ENCODE measurements at regions not wholly inside any gene's neighbourhood (a gene's known extent, or its start where the extent isn't known, plus 50 kb on each side); places are given as distances from the start of the nearest gene placed in this dataset.
A peak's percentile ranks its signal among the peaks of the same experiment; 100 is the strongest.

- ATAC-seq (no peak), DNase-seq (no peak)
- H3K27me3 ChIP-seq, result no peaks in the 10 kb centered on the region
- in situ Hi-C loops (cut with MboI; ENCODE audit: low sequenced_read_pairs in 4 of 4) (no loop called here), intact Hi-C loops (cut with DNase I; ENCODE audit: low total_unique reads) (loop anchor here (5.0 kb wide), 1 partner anchor 398 kb away; no protein-coding TSS in a partner anchor)
- no peak overlapping the region for H3K27ac ChIP-seq
- H3K36me3 ChIP-seq, result no peaks in the 10 kb centered on the region
- H3K4me3 ChIP-seq, result no peak overlapping the region
- TF ChIP-seq POLR2A (IDR thresholded peaks at IDR 0.05) (no peak), CTCF (IDR thresholded peaks at IDR 0.05 in 4 of 5, conservative IDR thresholded peaks at IDR 0.05 in 1 of 5) (no peak)
- H3K4me1 ChIP-seq, result no peaks in the 10 kb centered on the region
- no peaks in the 10 kb centered on the region for H3K9me3 ChIP-seq
These were observed 70.3 kb upstream of the CNTLN start for GRCh38 chr9:17064558-17064957.

- in situ Hi-C loops (cut with MboI; ENCODE audit: low sequenced_read_pairs in 4 of 4) (no loop called here), intact Hi-C loops (cut with DNase I; ENCODE audit: low total_unique reads) (loop anchor here (5.0 kb wide), 1 partner anchor 399 kb away; no protein-coding TSS in a partner anchor)
- DNase-seq (no peak), ATAC-seq (peak in 1 of 2 donors; percentile 71)
- Histone ChIP-seq H3K4me3 (no peak overlapping the region), H3K36me3 (no peaks in the 10 kb centered on the region), H3K27me3 (no peaks in the 10 kb centered on the region), H3K27ac (no peak overlapping the region), H3K4me1 (no peaks in the 10 kb centered on the region), H3K9me3 (no peaks in the 10 kb centered on the region)
- TF ChIP-seq POLR2A (IDR thresholded peaks at IDR 0.05) (no peak), CTCF (IDR thresholded peaks at IDR 0.05 in 4 of 5, conservative IDR thresholded peaks at IDR 0.05 in 1 of 5) (peak; percentile 23 to 68 (median 41))
These were observed 71.2 kb upstream of the CNTLN start for GRCh38 chr9:17063535-17064135.

GRCh38 chr9:17062497-17062896 lies 72.3 kb upstream of the CNTLN start:
- no peak overlapping the region for H3K4me3 ChIP-seq
- ATAC-seq (no peak), DNase-seq (no peak)
- no peak for TF ChIP-seq CTCF (IDR thresholded peaks at IDR 0.05 in 4 of 5, conservative IDR thresholded peaks at IDR 0.05 in 1 of 5)
- TF ChIP-seq POLR2A (IDR thresholded peaks at IDR 0.05), result no peak
- no peaks in the 10 kb centered on the region for H3K4me1 ChIP-seq
- H3K27ac ChIP-seq, result no peak overlapping the region
- no peaks in the 10 kb centered on the region for H3K9me3 ChIP-seq
- in situ Hi-C loops (cut with MboI; ENCODE audit: low sequenced_read_pairs in 4 of 4), result no loop called here
- intact Hi-C loops (cut with DNase I; ENCODE audit: low total_unique reads), result loop anchor here (5.0 kb wide), 1 partner anchor 400 kb away; no protein-coding TSS in a partner anchor
- no peaks in the 10 kb centered on the region for H3K27me3 ChIP-seq
- H3K36me3 ChIP-seq, result no peaks in the 10 kb centered on the region

- intact Hi-C loops (cut with DNase I; ENCODE audit: low total_unique reads), result loop anchor here (5.0 kb wide), 1 partner anchor 402 kb away; no protein-coding TSS in a partner anchor
- no peak for DNase-seq
- no peaks in the 10 kb centered on the region for H3K27me3 ChIP-seq
- no peaks in the 10 kb centered on the region for H3K4me1 ChIP-seq
- no peaks in the 10 kb centered on the region for H3K36me3 ChIP-seq
- TF ChIP-seq CTCF (IDR thresholded peaks at IDR 0.05 in 4 of 5, conservative IDR thresholded peaks at IDR 0.05 in 1 of 5), result no peak
- no peak for TF ChIP-seq POLR2A (IDR thresholded peaks at IDR 0.05)
- no peaks in the 10 kb centered on the region for H3K9me3 ChIP-seq
- no peak for ATAC-seq
- H3K27ac ChIP-seq, result no peak overlapping the region
- in situ Hi-C loops (cut with MboI; ENCODE audit: low sequenced_read_pairs in 4 of 4), result no loop called here
- no peak overlapping the region for H3K4me3 ChIP-seq
These were observed 74.4 kb upstream of the CNTLN start for GRCh38 chr9:17060450-17060849.

- no peak for DNase-seq
- Histone ChIP-seq H3K4me3 (no peak overlapping the region), H3K4me1 (no peaks in the 10 kb centered on the region), H3K27ac (no peak overlapping the region), H3K27me3 (no peaks in the 10 kb centered on the region), H3K36me3 (no peaks in the 10 kb centered on the region), H3K9me3 (no peaks in the 10 kb centered on the region)
- intact Hi-C loops (cut with DNase I; ENCODE audit: low total_unique reads), result no loop called here
- TF ChIP-seq CTCF (IDR thresholded peaks at IDR 0.05 in 4 of 5, conservative IDR thresholded peaks at IDR 0.05 in 1 of 5), result no peak
- TF ChIP-seq POLR2A (IDR thresholded peaks at IDR 0.05), result no peak
- in situ Hi-C loops (cut with MboI; ENCODE audit: low sequenced_read_pairs in 4 of 4), result no loop called here
- no peak for ATAC-seq
These were observed 75.4 kb upstream of the CNTLN start for GRCh38 chr9:17059465-17059864.

Data from gastrocnemius medialis (tissue), 4 donors.